Breast epithelium (tissue), 4 donors: ENCODE measurements at regions not wholly inside any gene's neighbourhood (a gene's known extent, or its start where the extent isn't known, plus 50 kb on each side); places are given as distances from the start of the nearest gene placed in this dataset.

Experiments
- DNase-seq, 2 donors: peaks; one replicate each; pipeline ENCODE4 v3.0.0-alpha.2; 2019; ENCODE audit warnings: low spot score in 2 of 2
- H3K27ac ChIP-seq, 2 donors: fragments of 200-600 bp; sonication (generic) in 1 of 2; one replicate each; pipeline ENCODE4 v1.5.1; 2016 to 2019; ENCODE audit warnings: mild to moderate bottlenecking in 1 of 2
- H3K27me3 ChIP-seq, 2 donors: fragments of 200-600 bp; sonication (generic) in 1 of 2; one replicate each; pipeline versions ENCODE4 v1.5.1 to v1.6.0; 2017 to 2019; ENCODE audit warnings: control low read depth in 1 of 2, mild to moderate bottlenecking in 1 of 2
- H3K36me3 ChIP-seq: fragments of 200-600 bp; one replicate; pipeline ENCODE4 v1.5.1; 2019
- H3K4me1 ChIP-seq, 2 donors: fragments of 200-600 bp; sonication (generic); one replicate each; pipeline ENCODE4 v1.5.1; 2016 to 2019; ENCODE audit warnings: control low read depth in 1 of 2
- H3K4me3 ChIP-seq, 3 donors: fragments of 200-600 bp; sonication (generic); 1 replicate in 2 of 3; 2 replicates in 1 of 3; pipeline ENCODE4 v1.5.1; 2016 to 2019; ENCODE audit warnings: mild to moderate bottlenecking in 3 of 3, moderate library complexity in 2 of 3
- H3K9me3 ChIP-seq, 2 donors: fragments of 200-600 bp; sonication (generic) in 1 of 2; one replicate each; pipeline ENCODE4 v1.5.1; 2016 to 2019; ENCODE audit warnings: control low read depth in 1 of 2
- POLR2A ChIP-seq: fragments of 450-650 bp; IDR thresholded peaks from one replicate; pipeline ENCODE4 v1.6.1; 2016; ENCODE audit warnings: antibody characterized with exemption, mild to moderate bottlenecking, moderate library complexity
- POLR2AphosphoS5 ChIP-seq, 3 donors: sonication (generic); formaldehyde crosslinking; IDR thresholded peaks; one replicate each; pipeline ENCODE4 v1.6.1; 2017; ENCODE audit warnings: antibody characterized with exemption in 3 of 3
- intact Hi-C: fragments of 100-400 bp; cut with DNase I; formaldehyde crosslinking; loops from one replicate; pipeline ENCODE4 v1.15.1; 2023; ENCODE audit warnings: low total_unique reads
- TF ChIP-seq, protein P1 (sequence below), 3 donors: fragments of 450-650 bp; IDR thresholded peaks; one replicate each; pipeline ENCODE4 v1.5.1; 2016 to 2017; ENCODE audit warnings: antibody characterized with exemption in 3 of 3, mild to moderate bottlenecking in 3 of 3, moderate library complexity in 3 of 3

DNA sequence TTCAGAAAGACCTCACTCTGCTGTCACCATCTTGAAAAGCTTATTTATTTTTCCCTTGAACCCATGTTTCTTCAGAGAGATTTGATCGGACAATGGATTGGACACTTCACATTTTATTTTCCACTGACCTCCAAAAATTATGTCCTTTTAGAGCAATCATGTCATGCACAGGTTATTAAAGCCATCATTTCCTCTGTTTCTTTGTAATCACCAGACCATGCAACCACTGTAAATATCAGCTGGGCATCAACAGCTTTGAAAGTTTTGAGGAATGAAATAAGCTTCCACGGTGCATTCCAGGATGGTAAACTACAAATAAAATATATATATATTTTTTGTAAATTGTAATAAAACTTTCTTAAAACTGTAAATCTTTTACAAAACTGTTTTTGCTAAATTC lies 144.1 kb upstream of the ADAMTS5 start:
- TF ChIP-seq, protein P1, sequence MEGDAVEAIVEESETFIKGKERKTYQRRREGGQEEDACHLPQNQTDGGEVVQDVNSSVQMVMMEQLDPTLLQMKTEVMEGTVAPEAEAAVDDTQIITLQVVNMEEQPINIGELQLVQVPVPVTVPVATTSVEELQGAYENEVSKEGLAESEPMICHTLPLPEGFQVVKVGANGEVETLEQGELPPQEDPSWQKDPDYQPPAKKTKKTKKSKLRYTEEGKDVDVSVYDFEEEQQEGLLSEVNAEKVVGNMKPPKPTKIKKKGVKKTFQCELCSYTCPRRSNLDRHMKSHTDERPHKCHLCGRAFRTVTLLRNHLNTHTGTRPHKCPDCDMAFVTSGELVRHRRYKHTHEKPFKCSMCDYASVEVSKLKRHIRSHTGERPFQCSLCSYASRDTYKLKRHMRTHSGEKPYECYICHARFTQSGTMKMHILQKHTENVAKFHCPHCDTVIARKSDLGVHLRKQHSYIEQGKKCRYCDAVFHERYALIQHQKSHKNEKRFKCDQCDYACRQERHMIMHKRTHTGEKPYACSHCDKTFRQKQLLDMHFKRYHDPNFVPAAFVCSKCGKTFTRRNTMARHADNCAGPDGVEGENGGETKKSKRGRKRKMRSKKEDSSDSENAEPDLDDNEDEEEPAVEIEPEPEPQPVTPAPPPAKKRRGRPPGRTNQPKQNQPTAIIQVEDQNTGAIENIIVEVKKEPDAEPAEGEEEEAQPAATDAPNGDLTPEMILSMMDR (IDR thresholded peaks at IDR 0.05): no peak
- TF ChIP-seq POLR2A (no peak), POLR2AphosphoS5 (IDR thresholded peaks at IDR 0.05) (no peak)
- H3K27ac ChIP-seq: no peak overlapping the region
- no peak overlapping the region for H3K4me3 ChIP-seq
- H3K9me3 ChIP-seq: no peaks in the 10 kb centered on the region
- H3K36me3 ChIP-seq: no peaks in the 10 kb centered on the region
- H3K27me3 ChIP-seq: no peaks in the 10 kb centered on the region
- intact Hi-C loops: no loop called here
- no peak for DNase-seq
- H3K4me1 ChIP-seq: no peaks in the 10 kb centered on the region

DNA sequence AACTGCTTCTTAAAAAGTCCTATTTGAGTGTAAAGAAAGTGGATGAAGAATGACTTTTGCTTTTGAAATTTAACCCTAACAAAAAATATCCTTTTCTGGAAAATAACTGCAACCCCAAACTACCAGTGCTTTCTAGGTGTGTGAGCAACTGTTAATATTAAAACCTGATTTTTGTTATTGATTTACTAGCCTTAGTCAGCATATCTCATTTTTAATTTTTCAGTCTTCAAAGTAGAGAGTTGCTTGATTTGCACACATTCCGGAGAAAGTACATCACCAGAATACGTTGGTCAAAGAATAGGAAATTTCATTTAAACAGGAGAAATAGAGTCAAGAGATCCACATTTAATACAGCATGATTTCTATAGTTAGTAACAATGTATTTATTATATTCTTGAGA lies 141.8 kb upstream of the ADAMTS5 start:
- intact Hi-C loops: no loop called here
- no peaks in the 10 kb centered on the region for H3K9me3 ChIP-seq
- H3K36me3 ChIP-seq: no peaks in the 10 kb centered on the region
- no peak overlapping the region for H3K27ac ChIP-seq
- H3K27me3 ChIP-seq: no peaks in the 10 kb centered on the region
- no peak overlapping the region for H3K4me3 ChIP-seq
- no peaks in the 10 kb centered on the region for H3K4me1 ChIP-seq
- DNase-seq: no peak
- TF ChIP-seq POLR2A: no peak
- TF ChIP-seq POLR2AphosphoS5 (IDR thresholded peaks at IDR 0.05): no peak

DNA sequence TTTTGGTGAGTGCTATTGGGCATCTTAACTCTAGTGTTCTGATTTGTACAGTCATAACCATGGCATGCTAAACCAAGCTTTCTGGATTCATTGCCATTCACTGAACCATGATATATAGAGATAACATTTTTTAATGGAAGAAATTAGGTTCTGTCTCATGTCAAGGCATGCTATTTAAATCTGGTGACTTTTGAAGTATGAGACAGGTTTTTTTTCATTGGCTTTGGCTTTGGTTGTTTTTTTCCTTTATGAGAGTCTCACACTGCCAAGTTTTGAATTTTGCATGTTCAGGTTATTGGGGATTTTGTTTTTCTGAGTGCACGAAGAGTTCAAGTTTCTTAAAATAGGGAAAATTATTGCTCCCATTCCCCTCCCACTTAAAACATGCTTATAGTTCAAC lies 141.3 kb upstream of the ADAMTS5 start:
- DNase-seq: no peak
- H3K4me3 ChIP-seq: no peak overlapping the region
- H3K4me1 ChIP-seq: no peaks in the 10 kb centered on the region
- no peaks in the 10 kb centered on the region for H3K27me3 ChIP-seq
- intact Hi-C loops: no loop called here
- H3K27ac ChIP-seq: no peak overlapping the region
- no peaks in the 10 kb centered on the region for H3K36me3 ChIP-seq
- H3K9me3 ChIP-seq: no peaks in the 10 kb centered on the region
- TF ChIP-seq, protein P1 (IDR thresholded peaks at IDR 0.05): no peak

DNA sequence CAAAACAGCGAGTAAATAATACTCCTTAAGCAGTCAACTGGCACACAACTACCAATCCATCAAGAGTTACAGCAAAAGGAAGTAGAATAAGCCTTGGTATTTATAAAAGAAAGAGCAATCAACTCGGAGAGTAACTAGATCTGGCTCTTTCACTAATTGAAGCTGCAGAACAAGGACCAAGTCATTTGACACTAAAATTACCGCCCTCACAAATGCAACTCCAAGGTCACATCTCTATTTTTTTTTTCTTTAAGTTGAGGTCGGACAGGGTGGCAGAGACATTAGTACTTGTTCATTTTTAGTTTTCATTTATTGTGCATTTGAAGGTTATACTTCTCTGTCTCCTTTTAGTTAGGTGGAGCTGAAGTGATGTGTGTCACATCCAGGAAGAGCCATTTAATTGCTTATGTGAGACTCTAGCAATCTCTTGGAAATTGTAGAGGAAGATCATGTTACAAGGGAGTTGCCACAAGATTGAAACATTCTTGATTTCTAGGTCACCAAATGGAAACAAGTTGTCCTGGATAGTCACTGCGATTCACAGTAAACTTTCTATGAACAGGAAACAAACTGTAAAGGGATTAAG lies 138.1 kb upstream of the ADAMTS5 start:
- H3K27ac ChIP-seq: no peak overlapping the region
- TF ChIP-seq POLR2AphosphoS5 (IDR thresholded peaks at IDR 0.05) (no peak), POLR2A (no peak)
- TF ChIP-seq, protein P1 (IDR thresholded peaks at IDR 0.05): no peak
- no peak for DNase-seq
- intact Hi-C loops: no loop called here
- H3K36me3 ChIP-seq: no peaks in the 10 kb centered on the region
- no peaks in the 10 kb centered on the region for H3K9me3 ChIP-seq
- no peaks in the 10 kb centered on the region for H3K4me1 ChIP-seq
- H3K27me3 ChIP-seq: no peaks in the 10 kb centered on the region
- H3K4me3 ChIP-seq: no peak overlapping the region

DNA sequence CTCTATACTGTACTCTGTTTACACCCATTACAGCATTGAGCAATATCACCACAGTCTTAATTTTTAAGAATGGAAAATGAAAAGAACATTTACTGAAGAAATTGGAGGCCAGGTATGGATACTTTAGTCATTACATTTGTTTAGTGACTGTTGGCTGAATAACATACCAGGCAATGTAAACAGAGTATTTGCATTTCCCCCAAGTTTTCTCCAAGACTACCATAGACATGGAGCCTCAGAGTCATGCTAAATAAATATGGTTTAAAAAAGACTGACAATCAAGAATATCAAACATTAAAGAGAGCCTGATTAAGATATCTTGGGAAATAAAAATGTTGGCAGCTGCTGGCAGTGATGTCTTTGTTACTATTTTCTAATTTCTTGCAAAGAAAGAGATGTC lies 136.9 kb upstream of the ADAMTS5 start:
- intact Hi-C loops: no loop called here
- Histone ChIP-seq H3K9me3 (no peaks in the 10 kb centered on the region), H3K27ac (no peak overlapping the region), H3K27me3 (no peaks in the 10 kb centered on the region), H3K4me3 (no peak overlapping the region), H3K4me1 (no peaks in the 10 kb centered on the region), H3K36me3 (no peaks in the 10 kb centered on the region)
- no peak for DNase-seq
- TF ChIP-seq POLR2AphosphoS5 (IDR thresholded peaks at IDR 0.05): no peak
- TF ChIP-seq, protein P1 (IDR thresholded peaks at IDR 0.05): no peak
- TF ChIP-seq POLR2A: no peak

DNA sequence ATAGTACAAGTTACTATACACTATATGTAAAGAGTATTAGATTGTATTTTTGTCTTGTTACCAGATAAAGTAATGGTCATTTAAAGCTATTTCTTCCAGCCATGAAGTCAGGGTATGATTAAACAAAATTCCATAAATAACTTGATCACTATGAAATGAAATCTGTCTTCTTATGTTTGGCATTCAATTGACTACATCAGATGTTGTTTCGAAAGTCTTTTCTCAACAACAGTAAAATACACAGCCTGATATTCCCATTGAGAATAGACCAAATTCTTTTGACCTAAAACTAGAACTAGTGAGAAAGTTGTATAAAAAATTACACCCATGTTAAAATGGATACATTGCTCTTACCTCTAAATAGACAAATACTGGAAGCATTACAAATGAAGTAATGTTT lies 134.6 kb upstream of the ADAMTS5 start:
- TF ChIP-seq POLR2A (no peak), POLR2AphosphoS5 (IDR thresholded peaks at IDR 0.05) (no peak)
- TF ChIP-seq, protein P1 (IDR thresholded peaks at IDR 0.05): no peak
- H3K9me3 ChIP-seq: no peaks in the 10 kb centered on the region
- intact Hi-C loops: no loop called here
- no peak for DNase-seq
- H3K27me3 ChIP-seq: no peaks in the 10 kb centered on the region
- H3K4me1 ChIP-seq: no peaks in the 10 kb centered on the region
- H3K36me3 ChIP-seq: no peaks in the 10 kb centered on the region
- H3K27ac ChIP-seq: no peak overlapping the region
- no peak overlapping the region for H3K4me3 ChIP-seq
